NCI-H2196 treated with DMSO at 0.1 percent for 48 hours (cell line): ENCODE measurements at regions not wholly inside any gene's neighbourhood (a gene's known extent, or its start where the extent isn't known, plus 50 kb on each side); places are given as distances from the start of the nearest gene placed in this dataset.
"Not testable (repeated sequence)": the region's sequence is repeated elsewhere in the genome, so short reads cannot be mapped to it uniquely, and the experiment has no call there.

ENCODE experiments used
- DNase-seq: peaks from one replicate; lab custom pipeline; 2025; ENCODE audit not compliant: unreplicated experiment; lab: John Stamatoyannopoulos, UW

DNA sequence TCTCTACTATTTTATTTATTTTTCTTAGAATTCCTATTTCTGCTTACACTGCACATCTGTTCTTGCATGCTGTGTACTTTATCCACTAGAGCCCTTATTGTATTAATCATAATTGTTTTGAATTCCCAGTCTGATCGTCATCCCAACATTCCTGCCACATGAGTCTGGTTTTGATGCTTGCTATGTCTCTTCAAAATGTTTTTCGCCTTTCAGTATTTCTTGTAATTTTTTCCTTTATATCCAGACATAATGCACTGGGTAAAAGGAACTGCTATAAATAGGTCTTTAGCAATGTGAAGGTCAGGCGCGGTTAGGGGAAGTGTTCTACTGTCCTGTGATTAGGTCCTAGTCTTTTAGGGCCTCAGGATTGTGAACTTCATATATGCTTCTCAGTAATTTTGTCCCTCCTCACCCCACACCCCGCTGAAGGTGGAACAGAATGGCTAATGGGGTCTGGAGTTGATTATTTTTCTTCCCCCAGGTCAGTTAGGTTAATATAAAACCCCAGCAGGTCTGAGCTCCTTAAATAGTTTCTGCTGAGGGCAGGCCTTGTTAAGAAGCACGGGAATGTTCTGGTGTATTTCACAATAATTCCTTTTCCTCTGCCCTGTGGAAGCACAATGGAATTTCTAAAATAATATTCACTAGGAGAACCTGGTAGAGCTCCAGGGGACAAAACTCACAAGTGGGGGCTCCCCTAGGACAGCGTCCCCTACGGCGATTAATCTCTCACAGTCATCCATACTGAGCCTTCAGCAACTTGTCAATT, 146.6 kb upstream of the TUT7 start:
- no peak for DNase-seq

DNA sequence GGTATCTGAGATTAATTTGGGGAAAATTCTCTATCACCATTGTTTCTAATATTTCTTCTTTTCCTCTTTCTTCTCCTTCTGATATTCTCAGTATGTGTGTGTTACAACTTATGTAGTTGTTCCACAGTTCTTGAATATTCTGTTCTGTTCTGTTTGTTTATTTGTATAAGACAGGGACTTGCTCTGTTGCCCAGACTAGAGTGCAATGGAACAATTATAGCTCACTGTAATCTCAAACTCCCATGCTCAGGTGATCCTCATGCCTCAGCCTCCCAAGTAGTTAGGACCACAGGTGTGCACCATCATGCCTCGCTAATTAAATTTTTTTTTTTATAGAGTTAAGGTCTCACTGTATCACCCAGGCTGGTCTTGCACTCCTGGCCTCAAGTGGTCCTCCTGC, 145.8 kb upstream of the TUT7 start:
- DNase-seq, result no peak

GRCh38 chr9:86494644-86495111, 140.5 kb upstream of the TUT7 start:
- DNase-seq, result no peak

DNA sequence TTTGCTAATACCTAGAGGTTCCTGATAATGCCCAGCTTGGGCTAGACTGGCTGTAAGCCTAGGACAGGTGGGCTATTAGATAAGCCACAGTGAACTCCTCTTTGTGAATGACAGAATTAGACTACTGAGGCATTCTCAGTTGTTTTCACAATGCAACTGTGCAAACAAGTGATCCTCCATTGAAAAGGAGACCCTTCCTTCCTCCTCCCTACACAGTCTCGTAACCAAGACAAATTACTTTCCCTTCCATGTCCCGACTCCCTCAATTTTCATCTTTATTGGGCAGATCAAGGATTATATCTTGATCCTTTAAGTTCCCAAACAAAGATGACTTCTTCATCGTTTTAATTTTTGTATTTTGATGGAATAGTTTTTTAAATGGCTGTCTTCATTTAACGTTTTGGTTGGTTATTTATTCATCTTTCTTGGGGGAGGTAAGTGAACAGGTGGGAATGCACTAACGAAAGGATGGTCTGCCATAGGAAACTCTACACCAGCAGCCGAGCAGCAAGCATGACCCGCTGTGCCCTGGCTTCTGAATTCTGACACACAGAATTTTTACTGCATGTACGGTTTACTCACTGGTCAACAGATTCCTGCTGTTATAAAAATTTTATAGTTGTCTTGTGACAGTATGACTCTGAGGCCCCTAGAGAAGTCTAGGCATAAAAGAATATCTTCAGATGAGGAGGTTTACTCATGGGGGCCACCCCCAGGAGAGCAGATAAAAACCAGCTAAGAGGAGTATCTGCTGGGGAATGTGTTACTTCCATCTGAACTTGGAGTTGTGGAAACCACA, 137.5 kb upstream of the TUT7 start:
- DNase-seq, result no peak

GRCh38 chr9:86488794-86489193, 134.6 kb upstream of the TUT7 start:
- no peak for DNase-seq

- no peak for DNase-seq
Measured at GRCh38 chr9:86488345-86488744, 134.1 kb upstream of the TUT7 start.

DNA sequence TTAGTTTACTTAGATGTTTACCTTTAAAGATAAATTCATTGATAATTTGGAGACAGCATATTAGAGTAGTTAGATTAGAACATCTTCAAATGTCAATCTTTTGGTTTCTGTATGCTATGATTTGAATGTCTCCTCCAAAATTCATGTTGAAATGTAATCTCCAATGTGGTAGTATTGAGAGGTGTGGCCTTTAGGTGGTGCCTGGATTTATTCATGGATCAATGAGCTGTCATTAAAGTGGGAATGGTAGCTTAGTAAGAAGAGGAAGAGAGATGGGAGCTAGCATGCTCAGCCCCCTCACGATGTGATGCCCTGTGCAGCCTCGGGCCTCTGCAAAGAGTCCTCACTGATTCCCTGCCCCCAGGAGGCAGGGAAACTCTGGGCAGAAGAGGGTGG, 133.6 kb upstream of the TUT7 start:
- no peak for DNase-seq

DNA sequence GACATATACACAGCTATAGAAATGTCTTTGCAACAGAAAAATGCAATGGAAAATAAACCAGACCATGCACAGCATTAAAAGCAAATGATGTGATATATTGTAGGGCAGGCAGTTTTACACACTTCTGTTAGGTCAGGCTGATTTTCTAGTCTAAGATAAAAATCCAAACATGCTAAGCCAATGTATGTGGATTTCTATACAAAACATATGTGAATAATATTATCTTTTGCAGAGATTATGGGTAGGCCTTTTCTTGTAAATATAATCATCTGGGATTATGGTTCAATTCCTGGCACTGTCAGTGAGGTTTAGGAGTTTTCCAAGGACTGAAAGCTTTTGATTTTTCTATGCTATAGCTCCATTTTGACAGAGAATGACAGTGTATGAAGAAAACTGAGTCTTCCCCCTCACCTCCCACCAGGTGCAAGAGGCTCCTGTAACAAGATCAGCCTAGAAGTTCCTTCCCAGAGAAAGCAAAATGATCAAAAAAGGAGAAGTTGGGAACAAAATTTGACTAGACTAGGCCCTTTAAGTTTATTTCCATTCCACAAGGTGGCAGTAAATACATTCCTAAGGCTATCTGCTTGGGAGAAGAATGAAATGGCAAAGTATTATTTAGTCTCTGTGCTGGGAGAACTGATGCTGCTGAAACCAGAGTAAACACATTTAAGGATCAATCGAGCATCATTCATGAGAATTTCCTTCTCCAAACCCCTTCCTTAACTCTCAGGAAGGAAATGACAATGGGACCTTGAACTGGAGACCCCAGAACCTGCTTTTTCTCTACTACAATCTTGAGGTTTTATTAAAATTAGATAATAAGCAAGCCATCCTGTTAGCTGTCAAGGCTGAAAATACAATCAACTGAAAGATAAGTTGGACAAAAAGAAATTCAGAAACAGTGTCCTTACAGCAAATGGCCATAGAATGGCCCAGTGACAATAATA, 133.0 kb upstream of the TUT7 start:
- peak; percentile 13 for DNase-seq

GRCh38 chr9:86485359-86485758, 131.1 kb upstream of the TUT7 start:
- no peak for DNase-seq

- no peak for DNase-seq
Measured at GRCh38 chr9:86483496-86483895, 129.3 kb upstream of the TUT7 start.

GRCh38 chr9:86481466-86481865, 127.3 kb upstream of the TUT7 start:
- DNase-seq, result no peak

- DNase-seq, result not testable (repeated sequence)
Measured at GRCh38 chr9:86475255-86475654, 121.0 kb upstream of the TUT7 start.

- no peak for DNase-seq
Measured at GRCh38 chr9:86471171-86471815, 117.1 kb upstream of the TUT7 start.

GRCh38 chr9:86470326-86470725, 116.1 kb upstream of the TUT7 start:
- no peak for DNase-seq

DNA sequence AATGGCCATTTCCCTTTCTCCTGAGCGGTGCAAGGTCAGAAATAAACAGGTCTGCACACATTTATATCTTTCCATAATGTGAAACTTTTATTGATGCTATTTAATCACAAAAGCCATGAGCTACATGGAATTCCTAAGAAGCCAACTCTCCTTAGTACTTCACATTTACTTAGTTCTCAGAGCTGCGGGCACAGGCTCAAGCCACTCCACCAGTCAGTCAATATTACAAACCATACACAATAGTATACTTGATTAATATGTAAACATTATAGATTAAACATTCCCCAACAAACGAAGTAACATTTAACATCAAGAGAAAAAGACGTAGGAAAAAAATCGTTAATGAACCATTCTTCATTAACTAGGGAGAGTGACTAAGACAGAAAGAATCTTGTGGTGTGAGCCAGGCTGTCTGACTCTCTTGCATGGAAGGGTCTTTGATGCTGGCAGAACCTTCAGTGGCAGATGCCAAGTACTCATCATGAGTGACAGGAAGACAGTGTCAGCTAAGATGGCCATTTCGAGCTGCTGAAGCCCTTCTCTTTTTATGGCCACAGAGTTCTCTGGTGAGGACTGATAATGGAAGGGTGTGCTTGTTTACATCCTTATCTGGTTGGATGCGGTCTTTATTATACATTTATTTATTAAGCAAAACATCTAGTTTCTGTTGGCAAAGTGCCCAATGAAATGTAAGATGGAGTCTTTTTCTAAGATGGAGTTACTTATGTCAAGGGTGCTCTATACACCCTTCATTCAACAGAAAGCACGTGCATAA, 115.5 kb upstream of the TUT7 start:
- DNase-seq, result no peak

GRCh38 chr9:86464242-86464641, 110.0 kb upstream of the TUT7 start:
- DNase-seq, result no peak

DNA sequence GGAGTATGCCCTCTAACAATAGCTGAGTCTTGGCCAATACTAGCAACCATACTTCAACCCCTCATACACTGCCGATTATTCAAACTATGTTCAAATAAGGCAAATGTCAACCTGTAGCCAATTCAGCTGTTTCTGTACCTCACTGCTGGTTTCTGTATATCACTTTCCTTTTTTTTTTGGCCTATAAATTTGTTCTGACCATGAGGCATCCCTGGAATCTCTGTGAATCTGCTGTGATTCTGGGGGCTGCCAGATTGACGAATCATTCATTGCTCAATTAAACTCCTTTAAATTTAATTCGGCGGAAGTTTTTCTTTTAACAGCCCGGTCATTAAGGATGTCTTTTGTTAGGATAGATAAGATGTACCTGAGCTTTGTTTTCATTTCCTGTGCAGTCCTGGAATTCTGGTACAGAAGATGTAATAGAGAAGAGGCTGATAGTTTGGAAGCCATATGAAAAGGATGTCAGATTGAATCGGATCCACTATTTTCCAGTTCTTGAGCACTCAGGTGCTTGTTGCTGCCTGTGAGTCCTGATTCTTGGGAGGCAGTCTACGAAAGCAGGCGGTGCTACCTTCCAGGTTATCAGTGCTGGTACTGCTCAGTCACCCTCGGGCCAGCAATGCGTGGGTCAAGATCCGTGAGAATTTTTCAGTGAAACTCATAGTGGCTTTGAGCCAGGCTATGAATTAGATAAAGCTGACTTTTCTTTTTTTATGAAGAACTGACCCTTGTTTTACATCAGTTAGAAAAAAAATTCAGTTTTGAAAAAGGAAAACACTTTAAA, 106.2 kb upstream of the TUT7 start:
- no peak for DNase-seq

GRCh38 chr9:86459599-86460155, 105.5 kb upstream of the TUT7 start:
- DNase-seq, result no peak

- DNase-seq, result no peak
Measured at GRCh38 chr9:86459191-86459590, 105.0 kb upstream of the TUT7 start.
